IMR-90 (cell line): ENCODE measurements at regions not wholly inside any gene's neighbourhood (a gene's known extent, or its start where the extent isn't known, plus 50 kb on each side); places are given as distances from the start of the nearest gene placed in this dataset.

Experiments
- ATAC-seq: fragments of 200-7000 bp; cut with Tn5 transposase; 2 replicates; pipeline ENCODE4 v1.9.1; 2020; ENCODE audit warnings: low read depth, mild to moderate bottlenecking, moderate library complexity
- BruUV-seq: library from RNA; stranded (reverse); fragments of 400-500 nt; replicated peaks from 2 replicates; lab custom pipeline; 2021; lab: Mats Ljungman, UMichigan
- CTCF ChIA-PET: fragments of 300-600 bp; formaldehyde crosslinking; extraction: SDS; loops from one replicate; lab custom pipeline; 2021; ENCODE audit warnings: antibody characterized with exemption; lab: Yijun Ruan, JAX
- POLR2A ChIA-PET: fragments of 300-600 bp; sonication (Branson Sonifier 250); formaldehyde crosslinking; loops from one replicate; lab custom pipeline; 2022; ENCODE audit warnings: antibody characterized with exemption; ENCODE audit not compliant: unreplicated experiment; lab: Charles Lee
- DNase-seq: peaks from one replicate; pipeline ENCODE4 v3.0.0; 2013
- H2AFZ ChIP-seq: replicated peaks from 2 replicates; pipeline ENCODE3; 2013; ENCODE audit warnings: low read length, mild to moderate bottlenecking; ENCODE audit not compliant: poor library complexity
- H2AK5ac ChIP-seq: 2 replicates; pipeline ENCODE4 v1.6.1; 2013; ENCODE audit warnings: low read depth, low read length, inconsistent platforms
- H2AK9ac ChIP-seq: replicated peaks from 2 replicates; pipeline ENCODE3; 2013; ENCODE audit warnings: mild to moderate bottlenecking, low read depth, low read length, moderate library complexity; ENCODE audit not compliant: poor library complexity
- H2BK120ac ChIP-seq: 2 replicates; pipeline ENCODE4 v1.6.1; 2013; ENCODE audit warnings: low read depth, low read length, inconsistent platforms
- H2BK15ac ChIP-seq: 3 replicates; pipeline ENCODE4 v1.6.1; 2013; ENCODE audit warnings: low read depth, low read length, inconsistent platforms
- H2BK20ac ChIP-seq: 2 replicates; pipeline ENCODE4 v1.6.1; 2013; ENCODE audit warnings: low read depth, mild to moderate bottlenecking, inconsistent platforms, low read length, moderate library complexity
- H2BK5ac ChIP-seq: 2 replicates; pipeline ENCODE4 v1.6.1; 2013; ENCODE audit warnings: mild to moderate bottlenecking, low read depth, low read length, inconsistent platforms; ENCODE audit not compliant: poor library complexity, severe bottlenecking
- H3K14ac ChIP-seq: replicated peaks from 2 replicates; pipeline ENCODE4 v1.6.1; 2013; ENCODE audit warnings: low read depth, low read length, inconsistent platforms
- H3K18ac ChIP-seq: 2 replicates; pipeline ENCODE4 v1.6.1; 2013; ENCODE audit warnings: low read depth, low read length, control low read depth
- H3K23ac ChIP-seq: 2 replicates; pipeline ENCODE4 v1.6.1; 2013; ENCODE audit warnings: low read depth, low read length, inconsistent platforms
- H3K27ac ChIP-seq: 2 replicates; pipeline ENCODE4 v1.5.1; 2013; ENCODE audit warnings: mild to moderate bottlenecking, control low read depth, low read length; ENCODE audit not compliant: insufficient read depth
- H3K27me3 ChIP-seq: 2 replicates; pipeline ENCODE4 v1.6.1; 2013; ENCODE audit warnings: low read length; ENCODE audit not compliant: control insufficient read depth, insufficient read depth
- H3K36me3 ChIP-seq: 2 replicates; pipeline ENCODE4 v1.6.1; 2013; ENCODE audit warnings: low read length, mixed read lengths; ENCODE audit not compliant: control insufficient read depth, insufficient read depth
- H3K4ac ChIP-seq: 2 replicates; pipeline ENCODE4 v1.6.1; 2013; ENCODE audit warnings: low read depth, low read length, inconsistent platforms
- H3K4me1 ChIP-seq: 2 replicates; pipeline ENCODE4 v1.6.1; 2013; ENCODE audit warnings: low read length, mixed read lengths; ENCODE audit not compliant: control insufficient read depth, insufficient read depth
- H3K4me2 ChIP-seq: 2 replicates; pipeline ENCODE4 v1.6.1; 2013; ENCODE audit warnings: low read depth, mild to moderate bottlenecking, control low read depth, low read length, moderate library complexity
- H3K4me3 ChIP-seq: 2 replicates; pipeline ENCODE4 v1.5.1; 2013; ENCODE audit warnings: low read depth, mild to moderate bottlenecking, control low read depth, low read length, moderate library complexity; ENCODE audit not compliant: insufficient read depth
- H3K56ac ChIP-seq: 2 replicates; pipeline ENCODE4 v1.6.1; 2013; ENCODE audit warnings: low read length, inconsistent platforms; ENCODE audit not compliant: insufficient read depth; ENCODE audit errors: extremely low read depth
- H3K79me1 ChIP-seq, 2 experiments: 2 replicates each; pipeline ENCODE4 v1.6.1; 2013; ENCODE audit warnings: low read length in 2 of 2, inconsistent platforms in 1 of 2, low read depth in 1 of 2
- H3K9ac ChIP-seq: 2 replicates; pipeline ENCODE4 v1.6.1; 2013; ENCODE audit warnings: low read depth, low read length, control low read depth
- H3K9me1 ChIP-seq: 2 replicates; pipeline ENCODE4 v1.6.1; 2013; ENCODE audit warnings: low read length, inconsistent platforms; ENCODE audit not compliant: insufficient read depth
- H3K9me3 ChIP-seq: 2 replicates; pipeline ENCODE4 v1.6.1; 2013; ENCODE audit warnings: low read length; ENCODE audit not compliant: control insufficient read depth, insufficient read depth
- H4K20me1 ChIP-seq: 2 replicates; pipeline ENCODE4 v1.6.1; 2013; ENCODE audit warnings: low read length, inconsistent platforms; ENCODE audit not compliant: insufficient read depth
- H4K5ac ChIP-seq: 2 replicates; pipeline ENCODE4 v1.6.1; 2013; ENCODE audit warnings: mild to moderate bottlenecking, low read depth, low read length, control low read depth
- H4K8ac ChIP-seq, 2 experiments: 2 replicates each; pipeline ENCODE4 v1.6.1; 2013; ENCODE audit warnings: low read depth in 2 of 2, low read length in 2 of 2, control low read depth in 1 of 2, inconsistent platforms in 1 of 2
- H4K91ac ChIP-seq: 2 replicates; pipeline ENCODE4 v1.6.1; 2013; ENCODE audit warnings: low read depth, low read length, inconsistent platforms; ENCODE audit not compliant: insufficient read depth
- BHLHE40 ChIP-seq: fragments of 150-350 bp; IDR thresholded peaks from 2 replicates; pipeline ENCODE4 v1.6.1; 2016; ENCODE audit warnings: mild to moderate bottlenecking, low read depth, low read length
- CEBPB ChIP-seq: IDR thresholded peaks from 2 replicates; pipeline ENCODE4 v1.6.1; 2012; ENCODE audit warnings: low read depth, low read length, improper control_type of control experiment
- CHD1 ChIP-seq: IDR thresholded peaks from 2 replicates; pipeline ENCODE4 v1.6.1; 2012; ENCODE audit warnings: low read depth, low read length, improper control_type of control experiment
- FOS ChIP-seq: fragments of 150-350 bp; IDR thresholded peaks from 2 replicates; pipeline ENCODE4 v1.6.1; 2016; ENCODE audit warnings: low read depth, low read length
- MAFK ChIP-seq: IDR thresholded peaks from 2 replicates; pipeline ENCODE4 v1.6.1; 2012; ENCODE audit warnings: low read depth, low read length, improper control_type of control experiment
- NFE2L2 ChIP-seq: fragments of 150-350 bp; IDR thresholded peaks from 2 replicates; pipeline ENCODE4 v1.6.1; 2016; ENCODE audit warnings: low read depth, mild to moderate bottlenecking, low read length
- POLR2A ChIP-seq: IDR thresholded peaks from 2 replicates; pipeline ENCODE4 v1.6.1; 2012; ENCODE audit warnings: mild to moderate bottlenecking, low read depth, low read length
- RAD21 ChIP-seq: IDR thresholded peaks from 2 replicates; pipeline ENCODE4 v1.6.1; 2012; ENCODE audit warnings: low read length, improper control_type of control experiment
- RCOR1 ChIP-seq: IDR thresholded peaks from 2 replicates; pipeline ENCODE4 v1.6.1; 2012; ENCODE audit warnings: mild to moderate bottlenecking, low read length, improper control_type of control experiment; ENCODE audit not compliant: insufficient replicate concordance
- USF2 ChIP-seq: fragments of 150-350 bp; IDR thresholded peaks from 2 replicates; pipeline ENCODE4 v1.6.1; 2017; ENCODE audit warnings: mild to moderate bottlenecking, antibody characterized with exemption, low read length, low read depth
- WGBS, 2 experiments: methylation state at CpG; one replicate each; pipeline versions ENCODE4 v1.1.5 to v1.1.7; 2013; ENCODE audit warnings: missing lambda C conversion rate in 2 of 2; ENCODE audit not compliant: insufficient read length in 1 of 2; ENCODE audit errors: extremely low coverage in 2 of 2; 5-methylcytosine and 5-hydroxymethylcytosine counted together
- dilution Hi-C: fragments of 300-500 bp; cut with HindIII; formaldehyde crosslinking; loops from one replicate; pipeline ENCODE4 v1.14.3; 2018; ENCODE audit warnings: low sequenced_read_pairs; ENCODE audit not compliant: unreplicated experiment
- in situ Hi-C: fragments of 300-500 bp; cut with MboI; formaldehyde crosslinking; loops from 3 replicates; pipeline ENCODE4 v1.14.3; 2019; ENCODE audit warnings: low sequenced_read_pairs, inconsistent platforms, mixed read lengths
- intact Hi-C: fragments of 100-400 bp; cut with micrococcal nuclease; formaldehyde crosslinking; loops from 2 replicates; pipeline ENCODE4 v1.10.0; 2022

GRCh38 chr9:118732998-118733397, 636.2 kb downstream of the BRINP1 start:
- Histone ChIP-seq H3K27ac (no peak overlapping the region), H3K14ac (no peak overlapping the region), H2BK20ac (no peak overlapping the region), H4K91ac (no peak overlapping the region), H3K4me1 (no peaks in the 10 kb centered on the region), H3K18ac (no peak overlapping the region), H2AK9ac (no peak overlapping the region), H3K9ac (no peak overlapping the region), H3K56ac (no peak overlapping the region), H3K4me3 (no peak overlapping the region), H3K23ac (no peak overlapping the region), H2BK120ac (no peak overlapping the region), H4K5ac (no peak overlapping the region), H3K4ac (no peak overlapping the region), H2BK15ac (no peak overlapping the region), H2AFZ (no peak overlapping the region), H3K4me2 (no peak overlapping the region), H3K27me3 (no peaks in the 10 kb centered on the region), H2BK5ac (no peak overlapping the region), H3K79me1 (no peaks in the 10 kb centered on the region), H3K9me3 (peaks cover 20% of the 10 kb centered on the region), H3K9me1 (no peaks in the 10 kb centered on the region), H4K20me1 (no peaks in the 10 kb centered on the region), H4K8ac (no peak overlapping the region), H2AK5ac (no peak overlapping the region), H3K36me3 (no peaks in the 10 kb centered on the region)
- intact Hi-C loops (no loop called here), in situ Hi-C loops (no loop called here), dilution Hi-C loops (no loop called here)
- WGBS, 2 experiments: no CpG with 5 or more reads among the region's 1 CpG
- POLR2A ChIA-PET: no interaction called here
- TF ChIP-seq MAFK (no peak), POLR2A (no peak), USF2 (no peak), NFE2L2 (no peak), FOS (no peak), CEBPB (no peak), CHD1 (no peak), RCOR1 (no peak), BHLHE40 (no peak), RAD21 (no peak)
- ATAC-seq (no peak), DNase-seq (no peak)
- CTCF ChIA-PET: no interaction called here
- no TSS peak for BruUV-seq
